ENCODE measurements at regions not wholly inside any gene's neighbourhood (a gene's known extent, or its start where the extent isn't known, plus 50 kb on each side); places are given as distances from the start of the nearest gene placed in this dataset.

DNA sequence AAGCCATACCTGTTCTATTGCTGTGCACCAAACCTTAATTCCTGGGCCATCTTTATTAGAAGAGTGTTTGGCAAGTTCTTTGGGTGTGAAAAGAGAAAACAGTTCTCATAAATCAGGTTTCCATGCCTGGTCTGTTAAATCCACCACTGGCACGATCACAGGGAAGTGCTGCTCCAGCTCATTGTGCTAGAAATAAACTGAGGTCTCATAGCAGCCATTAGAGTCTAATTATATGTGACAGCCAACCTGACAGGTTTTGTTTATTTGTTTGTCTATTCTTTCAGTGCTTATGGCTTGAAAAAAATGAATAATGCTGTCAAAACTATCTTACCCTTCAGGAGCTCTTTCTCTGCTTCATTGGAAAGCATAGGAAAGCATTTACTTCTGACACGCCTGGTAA is 147.1 kb upstream of the CNTN6 start:
- no peak overlapping the region for H3K4me3 ChIP-seq (ENCODE audit: low read depth, low read length)
- DNase-seq: no peak
- no peaks in the 10 kb centered on the region for H3K27me3 ChIP-seq
- no peaks in the 10 kb centered on the region for H3K9me3 ChIP-seq
- H3K36me3 ChIP-seq: no peaks in the 10 kb centered on the region
- TF ChIP-seq, protein P1, sequence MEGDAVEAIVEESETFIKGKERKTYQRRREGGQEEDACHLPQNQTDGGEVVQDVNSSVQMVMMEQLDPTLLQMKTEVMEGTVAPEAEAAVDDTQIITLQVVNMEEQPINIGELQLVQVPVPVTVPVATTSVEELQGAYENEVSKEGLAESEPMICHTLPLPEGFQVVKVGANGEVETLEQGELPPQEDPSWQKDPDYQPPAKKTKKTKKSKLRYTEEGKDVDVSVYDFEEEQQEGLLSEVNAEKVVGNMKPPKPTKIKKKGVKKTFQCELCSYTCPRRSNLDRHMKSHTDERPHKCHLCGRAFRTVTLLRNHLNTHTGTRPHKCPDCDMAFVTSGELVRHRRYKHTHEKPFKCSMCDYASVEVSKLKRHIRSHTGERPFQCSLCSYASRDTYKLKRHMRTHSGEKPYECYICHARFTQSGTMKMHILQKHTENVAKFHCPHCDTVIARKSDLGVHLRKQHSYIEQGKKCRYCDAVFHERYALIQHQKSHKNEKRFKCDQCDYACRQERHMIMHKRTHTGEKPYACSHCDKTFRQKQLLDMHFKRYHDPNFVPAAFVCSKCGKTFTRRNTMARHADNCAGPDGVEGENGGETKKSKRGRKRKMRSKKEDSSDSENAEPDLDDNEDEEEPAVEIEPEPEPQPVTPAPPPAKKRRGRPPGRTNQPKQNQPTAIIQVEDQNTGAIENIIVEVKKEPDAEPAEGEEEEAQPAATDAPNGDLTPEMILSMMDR (IDR thresholded peaks at IDR 0.05; ENCODE audit: low read depth, low read length): no peak
- no peaks in the 10 kb centered on the region for H3K4me1 ChIP-seq

GRCh38 chr3:952906-953305 is 139.9 kb upstream of the CNTN6 start:
- no peaks in the 10 kb centered on the region for H3K4me1 ChIP-seq
- TF ChIP-seq, protein P1 (IDR thresholded peaks at IDR 0.05; ENCODE audit: low read depth, low read length): no peak
- no peaks in the 10 kb centered on the region for H3K27me3 ChIP-seq
- no peak overlapping the region for H3K4me3 ChIP-seq (ENCODE audit: low read depth, low read length)
- DNase-seq: no peak
- H3K9me3 ChIP-seq: no peaks in the 10 kb centered on the region
- H3K36me3 ChIP-seq: no peaks in the 10 kb centered on the region

DNA sequence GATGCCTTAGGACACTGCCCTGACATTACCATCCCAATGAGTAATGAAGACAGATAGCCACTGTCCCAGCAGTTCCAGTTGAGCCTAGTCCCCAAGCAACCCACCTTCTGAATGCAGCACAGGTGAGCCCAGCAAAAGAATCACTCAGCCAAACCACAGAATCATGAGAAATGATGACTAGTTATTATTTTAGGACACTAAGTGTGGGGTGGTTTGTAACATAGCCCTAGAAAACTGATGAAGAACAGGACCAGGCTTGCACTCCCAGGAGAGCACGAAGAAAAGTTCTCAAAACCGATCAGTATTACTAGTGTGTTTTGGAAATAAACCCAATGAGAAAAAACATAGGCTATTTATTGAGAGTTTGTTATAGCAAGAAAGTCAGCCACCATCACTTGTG is 129.6 kb upstream of the CNTN6 start:
- no peaks in the 10 kb centered on the region for H3K27me3 ChIP-seq
- DNase-seq: no peak
- TF ChIP-seq, protein P1 (IDR thresholded peaks at IDR 0.05; ENCODE audit: low read depth, low read length): no peak
- no peaks in the 10 kb centered on the region for H3K9me3 ChIP-seq
- H3K4me1 ChIP-seq: no peaks in the 10 kb centered on the region
- H3K36me3 ChIP-seq: no peaks in the 10 kb centered on the region
- H3K4me3 ChIP-seq (ENCODE audit: low read depth, low read length): no peak overlapping the region

DNA sequence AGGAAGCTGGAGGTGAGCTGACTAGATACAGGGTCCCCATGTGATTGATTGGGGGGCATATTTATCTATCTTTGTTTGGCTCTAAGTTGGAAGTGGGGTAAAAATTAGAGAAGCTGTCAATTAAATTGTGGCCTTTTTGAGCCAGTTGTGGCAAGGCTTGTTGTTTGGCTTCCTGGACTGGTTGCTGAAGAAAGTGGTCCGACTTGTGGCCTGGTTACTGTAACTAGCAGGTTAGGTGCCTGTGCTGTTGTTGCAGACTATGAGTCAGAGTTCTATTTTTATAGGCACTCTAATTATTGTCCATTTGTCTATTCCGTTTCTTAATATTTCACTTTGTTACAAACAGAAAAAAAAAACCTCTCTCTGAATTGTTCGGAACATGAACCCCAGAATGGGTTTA is 129.1 kb upstream of the CNTN6 start:
- TF ChIP-seq, protein P1 (IDR thresholded peaks at IDR 0.05; ENCODE audit: low read depth, low read length): no peak
- Histone ChIP-seq H3K27me3 (no peaks in the 10 kb centered on the region), H3K4me3 (ENCODE audit: low read depth, low read length) (no peak overlapping the region), H3K36me3 (no peaks in the 10 kb centered on the region), H3K4me1 (no peaks in the 10 kb centered on the region), H3K9me3 (no peaks in the 10 kb centered on the region)
- DNase-seq: no peak

GRCh38 chr3:965826-966225 is 127.0 kb upstream of the CNTN6 start:
- TF ChIP-seq, protein P1 (IDR thresholded peaks at IDR 0.05; ENCODE audit: low read depth, low read length): no peak
- no peaks in the 10 kb centered on the region for H3K36me3 ChIP-seq
- DNase-seq: no peak
- no peak overlapping the region for H3K4me3 ChIP-seq (ENCODE audit: low read depth, low read length)
- no peaks in the 10 kb centered on the region for H3K27me3 ChIP-seq
- no peaks in the 10 kb centered on the region for H3K9me3 ChIP-seq
- H3K4me1 ChIP-seq: no peaks in the 10 kb centered on the region

GRCh38 chr3:966341-966740 is 126.5 kb upstream of the CNTN6 start:
- TF ChIP-seq, protein P1 (IDR thresholded peaks at IDR 0.05; ENCODE audit: low read depth, low read length): no peak
- no peak for DNase-seq
- no peaks in the 10 kb centered on the region for H3K9me3 ChIP-seq
- H3K36me3 ChIP-seq: no peaks in the 10 kb centered on the region
- H3K4me1 ChIP-seq: no peaks in the 10 kb centered on the region
- no peak overlapping the region for H3K4me3 ChIP-seq (ENCODE audit: low read depth, low read length)
- H3K27me3 ChIP-seq: no peaks in the 10 kb centered on the region

Measured in BE2C (cell line).